ENCODE measurements at regions not wholly inside any gene's neighbourhood (a gene's known extent, or its start where the extent isn't known, plus 50 kb on each side); places are given as distances from the start of the nearest gene placed in this dataset.

DNA sequence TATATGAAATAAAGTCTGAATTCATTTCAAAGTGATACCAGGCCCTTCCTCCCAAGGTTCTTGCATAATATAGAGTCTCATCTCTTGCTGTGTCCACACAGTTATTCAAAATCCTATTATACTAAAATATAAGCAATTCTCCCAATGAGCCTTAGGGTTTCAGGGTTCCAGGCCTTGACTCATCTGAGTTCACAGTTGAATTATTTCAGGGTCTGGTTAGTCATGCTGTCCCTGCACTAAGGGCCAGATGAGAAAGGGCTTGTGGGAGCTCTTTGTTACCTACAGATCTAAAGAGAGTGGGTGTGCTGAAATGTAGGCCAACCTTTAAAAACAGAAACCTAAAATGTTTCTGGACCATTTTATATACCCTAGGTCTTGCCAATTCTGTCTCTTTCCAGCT, 337.5 kb upstream of the LRRC7 start:
- DNase-seq (ENCODE audit: low read depth in 1 of 2, low spot score in 1 of 2), result no peak
- no peaks in the 10 kb centered on the region for H3K27me3 ChIP-seq (ENCODE audit: insufficient read depth, poor library complexity, severe bottlenecking)
- TF ChIP-seq SPI1 (IDR thresholded peaks at IDR 0.05; ENCODE audit: borderline replicate concordance, low read depth) (no peak), GABPA (IDR thresholded peaks at IDR 0.05; ENCODE audit: low read depth) (no peak), POLR2AphosphoS5 (IDR thresholded peaks at IDR 0.05; ENCODE audit: low read depth) (no peak)
- TF ChIP-seq, protein P1, sequence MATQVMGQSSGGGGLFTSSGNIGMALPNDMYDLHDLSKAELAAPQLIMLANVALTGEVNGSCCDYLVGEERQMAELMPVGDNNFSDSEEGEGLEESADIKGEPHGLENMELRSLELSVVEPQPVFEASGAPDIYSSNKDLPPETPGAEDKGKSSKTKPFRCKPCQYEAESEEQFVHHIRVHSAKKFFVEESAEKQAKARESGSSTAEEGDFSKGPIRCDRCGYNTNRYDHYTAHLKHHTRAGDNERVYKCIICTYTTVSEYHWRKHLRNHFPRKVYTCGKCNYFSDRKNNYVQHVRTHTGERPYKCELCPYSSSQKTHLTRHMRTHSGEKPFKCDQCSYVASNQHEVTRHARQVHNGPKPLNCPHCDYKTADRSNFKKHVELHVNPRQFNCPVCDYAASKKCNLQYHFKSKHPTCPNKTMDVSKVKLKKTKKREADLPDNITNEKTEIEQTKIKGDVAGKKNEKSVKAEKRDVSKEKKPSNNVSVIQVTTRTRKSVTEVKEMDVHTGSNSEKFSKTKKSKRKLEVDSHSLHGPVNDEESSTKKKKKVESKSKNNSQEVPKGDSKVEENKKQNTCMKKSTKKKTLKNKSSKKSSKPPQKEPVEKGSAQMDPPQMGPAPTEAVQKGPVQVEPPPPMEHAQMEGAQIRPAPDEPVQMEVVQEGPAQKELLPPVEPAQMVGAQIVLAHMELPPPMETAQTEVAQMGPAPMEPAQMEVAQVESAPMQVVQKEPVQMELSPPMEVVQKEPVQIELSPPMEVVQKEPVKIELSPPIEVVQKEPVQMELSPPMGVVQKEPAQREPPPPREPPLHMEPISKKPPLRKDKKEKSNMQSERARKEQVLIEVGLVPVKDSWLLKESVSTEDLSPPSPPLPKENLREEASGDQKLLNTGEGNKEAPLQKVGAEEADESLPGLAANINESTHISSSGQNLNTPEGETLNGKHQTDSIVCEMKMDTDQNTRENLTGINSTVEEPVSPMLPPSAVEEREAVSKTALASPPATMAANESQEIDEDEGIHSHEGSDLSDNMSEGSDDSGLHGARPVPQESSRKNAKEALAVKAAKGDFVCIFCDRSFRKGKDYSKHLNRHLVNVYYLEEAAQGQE (IDR thresholded peaks at IDR 0.05; ENCODE audit: insufficient replicate concordance, low read depth), result no peak
- TF ChIP-seq, protein P2, sequence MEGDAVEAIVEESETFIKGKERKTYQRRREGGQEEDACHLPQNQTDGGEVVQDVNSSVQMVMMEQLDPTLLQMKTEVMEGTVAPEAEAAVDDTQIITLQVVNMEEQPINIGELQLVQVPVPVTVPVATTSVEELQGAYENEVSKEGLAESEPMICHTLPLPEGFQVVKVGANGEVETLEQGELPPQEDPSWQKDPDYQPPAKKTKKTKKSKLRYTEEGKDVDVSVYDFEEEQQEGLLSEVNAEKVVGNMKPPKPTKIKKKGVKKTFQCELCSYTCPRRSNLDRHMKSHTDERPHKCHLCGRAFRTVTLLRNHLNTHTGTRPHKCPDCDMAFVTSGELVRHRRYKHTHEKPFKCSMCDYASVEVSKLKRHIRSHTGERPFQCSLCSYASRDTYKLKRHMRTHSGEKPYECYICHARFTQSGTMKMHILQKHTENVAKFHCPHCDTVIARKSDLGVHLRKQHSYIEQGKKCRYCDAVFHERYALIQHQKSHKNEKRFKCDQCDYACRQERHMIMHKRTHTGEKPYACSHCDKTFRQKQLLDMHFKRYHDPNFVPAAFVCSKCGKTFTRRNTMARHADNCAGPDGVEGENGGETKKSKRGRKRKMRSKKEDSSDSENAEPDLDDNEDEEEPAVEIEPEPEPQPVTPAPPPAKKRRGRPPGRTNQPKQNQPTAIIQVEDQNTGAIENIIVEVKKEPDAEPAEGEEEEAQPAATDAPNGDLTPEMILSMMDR (IDR thresholded peaks at IDR 0.05; ENCODE audit: insufficient read depth, low read length), result no peak
- no peak overlapping the region for H3K27ac ChIP-seq (replicated peaks)
- no peak overlapping the region for H3K4me3 ChIP-seq (replicated peaks; ENCODE audit: insufficient read depth, low read length)

DNA sequence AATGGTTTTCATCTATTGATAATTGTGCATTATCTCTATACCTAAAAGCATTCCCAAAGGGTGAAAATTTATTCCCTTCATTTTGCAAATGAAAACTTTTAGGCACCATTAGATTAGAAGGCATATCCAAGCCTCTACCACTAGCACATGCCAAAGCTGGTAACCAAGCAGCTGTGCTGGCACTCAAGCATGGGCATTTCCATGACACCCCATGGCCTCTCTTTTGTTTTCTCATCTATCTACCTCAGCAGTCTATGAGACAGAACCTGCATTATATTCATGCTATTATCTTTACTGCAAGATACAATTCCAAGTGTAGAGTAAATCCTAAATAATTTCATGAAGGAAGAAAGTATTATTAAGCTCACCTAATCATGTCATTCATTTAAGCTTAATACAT, 334.3 kb upstream of the LRRC7 start:
- H3K27me3 ChIP-seq (ENCODE audit: insufficient read depth, poor library complexity, severe bottlenecking), result no peaks in the 10 kb centered on the region
- no peak overlapping the region for H3K27ac ChIP-seq (replicated peaks)
- DNase-seq (ENCODE audit: low read depth in 1 of 2, low spot score in 1 of 2), result no peak
- TF ChIP-seq, protein P1 (IDR thresholded peaks at IDR 0.05; ENCODE audit: insufficient replicate concordance, low read depth), result no peak
- TF ChIP-seq, protein P2 (IDR thresholded peaks at IDR 0.05; ENCODE audit: insufficient read depth, low read length), result no peak
- TF ChIP-seq SPI1 (IDR thresholded peaks at IDR 0.05; ENCODE audit: borderline replicate concordance, low read depth) (no peak), POLR2AphosphoS5 (IDR thresholded peaks at IDR 0.05; ENCODE audit: low read depth) (no peak), GABPA (IDR thresholded peaks at IDR 0.05; ENCODE audit: low read depth) (no peak)
- no peak overlapping the region for H3K4me3 ChIP-seq (replicated peaks; ENCODE audit: insufficient read depth, low read length)

DNA sequence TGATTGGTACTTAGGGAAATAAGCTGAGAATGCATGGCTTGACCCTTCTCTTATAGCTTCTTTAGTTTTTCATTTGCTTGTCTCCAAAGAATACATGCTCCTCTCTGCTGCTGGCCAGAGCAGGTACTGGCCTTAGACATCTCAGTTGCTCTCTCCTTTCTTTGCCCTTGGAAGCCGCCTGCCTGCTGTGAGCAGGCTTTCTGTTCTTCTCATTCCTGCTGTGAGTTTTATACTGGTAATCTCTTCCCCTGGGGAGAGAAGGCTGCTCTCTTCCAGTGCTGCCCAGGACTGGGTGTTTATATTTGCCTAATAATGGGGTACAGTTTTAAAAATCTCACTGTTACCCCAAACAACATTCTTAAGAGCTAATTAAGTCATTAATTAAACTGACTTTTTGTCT, 323.5 kb upstream of the LRRC7 start:
- DNase-seq (ENCODE audit: low read depth in 1 of 2, low spot score in 1 of 2), result no peak
- TF ChIP-seq POLR2AphosphoS5 (IDR thresholded peaks at IDR 0.05; ENCODE audit: low read depth) (no peak), GABPA (IDR thresholded peaks at IDR 0.05; ENCODE audit: low read depth) (no peak), SPI1 (IDR thresholded peaks at IDR 0.05; ENCODE audit: borderline replicate concordance, low read depth) (no peak)
- TF ChIP-seq, protein P1 (IDR thresholded peaks at IDR 0.05; ENCODE audit: insufficient replicate concordance, low read depth), result no peak
- TF ChIP-seq, protein P2 (IDR thresholded peaks at IDR 0.05; ENCODE audit: insufficient read depth, low read length), result no peak
- Histone ChIP-seq H3K27me3 (ENCODE audit: insufficient read depth, poor library complexity, severe bottlenecking) (no peaks in the 10 kb centered on the region), H3K4me3 (replicated peaks; ENCODE audit: insufficient read depth, low read length) (no peak overlapping the region), H3K27ac (replicated peaks) (no peak overlapping the region)

Data from HL-60 (cell line).